Fibroblast of mammary gland (primary cell): ENCODE measurements at regions not wholly inside any gene's neighbourhood (a gene's known extent, or its start where the extent isn't known, plus 50 kb on each side); places are given as distances from the start of the nearest gene placed in this dataset.

ENCODE experiments used
- DNase-seq: peaks from one replicate; pipeline ENCODE4 v3.0.0-alpha.2; 2010; ENCODE audit warnings: low read depth
- H3K4me3 ChIP-seq: 2 replicates; pipeline ENCODE4 v1.5.1; 2011; ENCODE audit warnings: low read depth, mild to moderate bottlenecking, low read length, moderate library complexity; ENCODE audit not compliant: control insufficient read depth
- TF ChIP-seq, protein P1 (sequence below): conservative IDR thresholded peaks from 2 replicates; pipeline ENCODE4 v1.5.1; 2011; ENCODE audit warnings: low read depth, low read length, inconsistent platforms; ENCODE audit not compliant: control insufficient read depth, insufficient read depth

DNA sequence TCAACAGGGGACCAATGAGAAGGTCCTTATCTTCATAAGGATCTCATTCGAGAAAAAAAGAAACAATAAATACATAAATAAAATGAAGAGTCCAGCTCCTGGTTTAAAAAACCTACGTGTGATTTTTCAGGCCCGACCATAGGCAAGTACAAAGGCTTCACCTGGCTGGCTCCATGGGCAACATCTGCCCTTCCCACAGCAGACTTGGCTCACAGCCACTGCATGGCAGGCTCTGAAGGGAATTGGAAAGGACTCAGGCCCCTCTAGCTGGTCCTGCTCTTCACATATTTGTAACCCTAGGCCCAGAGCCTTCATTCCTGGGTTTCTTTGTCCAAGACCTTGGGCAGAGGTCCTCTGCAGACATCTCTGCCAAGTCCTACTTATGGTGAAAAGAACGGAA, 228.1 kb downstream of the QDPR start:
- TF ChIP-seq, protein P1, sequence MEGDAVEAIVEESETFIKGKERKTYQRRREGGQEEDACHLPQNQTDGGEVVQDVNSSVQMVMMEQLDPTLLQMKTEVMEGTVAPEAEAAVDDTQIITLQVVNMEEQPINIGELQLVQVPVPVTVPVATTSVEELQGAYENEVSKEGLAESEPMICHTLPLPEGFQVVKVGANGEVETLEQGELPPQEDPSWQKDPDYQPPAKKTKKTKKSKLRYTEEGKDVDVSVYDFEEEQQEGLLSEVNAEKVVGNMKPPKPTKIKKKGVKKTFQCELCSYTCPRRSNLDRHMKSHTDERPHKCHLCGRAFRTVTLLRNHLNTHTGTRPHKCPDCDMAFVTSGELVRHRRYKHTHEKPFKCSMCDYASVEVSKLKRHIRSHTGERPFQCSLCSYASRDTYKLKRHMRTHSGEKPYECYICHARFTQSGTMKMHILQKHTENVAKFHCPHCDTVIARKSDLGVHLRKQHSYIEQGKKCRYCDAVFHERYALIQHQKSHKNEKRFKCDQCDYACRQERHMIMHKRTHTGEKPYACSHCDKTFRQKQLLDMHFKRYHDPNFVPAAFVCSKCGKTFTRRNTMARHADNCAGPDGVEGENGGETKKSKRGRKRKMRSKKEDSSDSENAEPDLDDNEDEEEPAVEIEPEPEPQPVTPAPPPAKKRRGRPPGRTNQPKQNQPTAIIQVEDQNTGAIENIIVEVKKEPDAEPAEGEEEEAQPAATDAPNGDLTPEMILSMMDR: no peak

DNA sequence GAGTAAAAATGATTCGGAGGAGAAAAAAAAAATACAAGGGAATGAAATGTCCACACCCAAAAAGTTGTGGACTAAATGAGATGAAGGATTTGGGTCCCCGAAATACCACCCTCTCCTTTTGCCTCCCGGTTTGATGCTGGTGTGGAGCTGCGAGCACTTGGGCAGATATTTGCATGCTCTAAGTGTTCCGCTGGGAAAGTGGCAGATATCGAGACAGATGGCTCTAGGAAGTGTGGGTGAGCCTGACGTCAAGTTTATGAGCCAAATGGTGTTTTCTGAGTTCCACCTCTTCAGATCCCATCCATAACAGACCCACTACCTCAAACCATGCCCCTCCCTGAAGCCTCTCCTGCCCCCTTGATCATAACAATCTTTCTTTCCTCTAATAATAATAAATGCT, 228.6 kb downstream of the QDPR start:
- no peak overlapping the region for H3K4me3 ChIP-seq
- TF ChIP-seq, protein P1: no peak
- no peak for DNase-seq

More for the DNA sequence above, 228.1 kb downstream of the QDPR start:
- H3K4me3 ChIP-seq: no peak overlapping the region
- no peak for DNase-seq

DNA sequence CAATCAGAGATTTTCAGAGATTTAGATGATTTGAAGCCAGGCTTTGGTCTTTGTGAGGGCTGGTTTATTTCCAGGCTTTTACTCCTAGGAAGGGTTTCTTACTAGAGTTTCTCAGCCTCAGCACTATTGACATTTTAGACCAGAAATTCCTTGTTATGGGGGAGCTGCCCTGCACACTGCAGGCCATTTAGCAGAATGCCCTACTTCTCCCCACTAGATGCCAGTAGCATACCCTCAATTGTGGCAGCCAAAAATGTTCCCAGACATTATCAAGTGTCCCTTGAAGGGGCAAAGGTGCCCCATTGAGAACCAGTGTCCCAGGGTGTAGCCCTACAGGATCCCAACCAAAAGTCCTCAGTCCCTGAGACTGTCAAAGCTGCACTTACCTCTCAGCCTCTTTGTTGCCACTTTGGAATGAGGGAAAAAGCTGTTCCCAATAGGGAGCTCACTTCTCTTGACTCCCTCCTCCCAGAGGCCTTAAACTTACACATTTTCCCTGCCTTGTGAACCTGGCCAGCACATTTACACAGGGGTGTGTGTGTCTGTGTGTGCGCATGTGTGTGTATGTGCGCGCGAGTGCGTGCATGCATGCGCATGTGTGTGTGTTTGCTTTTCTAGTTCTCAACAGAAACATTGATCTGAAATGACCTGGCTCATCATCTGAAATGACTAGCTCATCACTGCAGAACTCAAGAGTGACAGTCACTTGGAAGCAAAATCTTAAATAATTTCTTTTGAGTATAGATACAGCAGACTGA, 231.4 kb downstream of the QDPR start:
- no peak for DNase-seq
- TF ChIP-seq, protein P1: no peak
- H3K4me3 ChIP-seq: no peak overlapping the region

DNA sequence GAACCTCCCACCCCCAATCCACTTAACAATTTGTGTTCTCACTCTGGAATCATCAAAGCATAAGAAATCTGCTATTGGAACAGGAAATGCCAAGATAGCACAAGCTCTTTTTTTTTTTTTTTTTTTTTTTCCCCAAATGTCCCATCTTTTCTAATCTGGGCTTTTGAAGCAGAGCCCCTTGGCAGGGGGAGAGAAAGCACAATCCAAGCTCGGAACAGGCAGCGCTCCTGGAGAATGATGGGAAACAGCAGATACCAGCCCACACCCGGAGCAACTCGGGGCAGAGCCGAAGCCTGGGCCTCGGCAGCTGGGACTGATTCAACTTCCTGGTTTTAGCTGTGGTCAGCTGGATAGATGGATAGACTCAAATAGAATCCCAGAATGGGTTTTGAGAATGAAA, 235.1 kb downstream of the QDPR start:
- DNase-seq: peak; percentile 50

DNA sequence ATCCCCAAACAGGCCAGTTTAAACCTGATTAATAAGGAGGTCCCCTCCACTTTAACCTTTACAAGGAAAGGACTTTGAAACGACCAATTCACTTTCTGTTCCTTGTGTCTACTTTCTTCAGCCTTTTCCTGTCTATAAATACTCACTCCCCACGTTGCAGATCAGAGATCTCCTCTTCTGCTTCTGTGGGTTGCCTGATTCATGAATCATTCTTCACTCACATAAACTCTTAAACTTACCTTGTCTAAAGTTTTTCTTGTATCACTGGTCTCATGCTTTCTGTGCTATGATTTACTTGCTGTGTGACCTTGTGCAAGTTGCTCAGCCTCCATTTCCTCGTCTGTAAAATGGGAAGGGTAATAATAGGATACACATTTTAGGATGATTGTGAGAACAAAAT, 236.1 kb downstream of the QDPR start:
- H3K4me3 ChIP-seq: no peak overlapping the region
- no peak for DNase-seq
- TF ChIP-seq, protein P1: no peak

More for the DNA sequence above, 235.1 kb downstream of the QDPR start:
- no peak overlapping the region for H3K4me3 ChIP-seq
- TF ChIP-seq, protein P1: no peak

DNA sequence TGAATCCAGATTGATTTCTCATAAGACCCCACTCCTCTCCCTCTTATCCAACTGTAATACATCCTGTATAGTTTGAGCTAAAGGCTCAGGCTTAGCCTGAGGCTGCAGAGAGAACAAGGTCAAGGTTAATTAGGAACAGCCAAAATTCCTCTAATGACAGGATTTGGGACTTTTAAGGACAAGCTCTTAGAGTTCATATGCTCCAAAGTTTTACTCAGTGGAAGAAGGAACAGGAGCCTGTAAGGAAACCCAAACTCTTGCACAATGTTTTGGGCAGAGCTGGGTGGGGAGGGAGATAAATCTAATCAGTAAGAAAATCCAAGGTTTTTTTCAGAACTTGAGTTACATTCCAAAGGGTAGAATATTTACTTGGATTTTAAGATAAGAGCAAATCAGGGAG, 238.8 kb downstream of the QDPR start:
- H3K4me3 ChIP-seq: no peak overlapping the region
- DNase-seq: peak; percentile 15
- TF ChIP-seq, protein P1: no peak
